8988T (cell line): ENCODE measurements at regions not wholly inside any gene's neighbourhood (a gene's known extent, or its start where the extent isn't known, plus 50 kb on each side); places are given as distances from the start of the nearest gene placed in this dataset.
"Not testable (repeated sequence)": the region's sequence is repeated elsewhere in the genome, so short reads cannot be mapped to it uniquely, and the experiment has no call there.

Experiments used
- DNase-seq: peaks from one replicate; pipeline ENCODE4 v3.0.0; 2011

- no peak for DNase-seq
Observed at GRCh38 chr11:87628957-87629356, 546.3 kb downstream of the RAB38 start.

DNA sequence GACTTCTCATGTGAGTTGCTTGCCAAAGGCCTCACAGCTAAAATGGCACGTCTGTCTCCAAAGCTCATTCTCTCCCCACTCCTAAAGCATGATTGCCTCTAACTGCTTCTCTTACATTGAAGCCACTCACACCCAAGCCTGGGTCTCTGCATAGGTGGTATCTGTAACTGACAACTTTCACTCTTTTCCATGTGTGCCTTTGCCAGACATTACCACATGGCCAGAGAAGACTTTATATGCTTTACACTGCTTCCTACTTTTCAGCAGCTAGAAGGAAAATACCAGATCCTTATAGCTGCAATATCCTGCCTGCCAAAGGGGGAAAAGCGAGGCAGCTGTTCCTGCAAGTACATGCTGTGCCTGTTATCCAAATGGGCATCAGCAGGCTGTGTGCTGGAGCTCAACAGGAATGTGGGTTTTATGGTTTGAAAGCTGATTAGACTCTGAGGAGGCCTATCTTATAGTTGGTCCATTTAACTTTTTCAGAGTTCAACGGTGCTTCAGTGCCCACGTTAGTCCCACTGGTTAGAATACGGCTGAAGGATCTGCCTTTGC, 547.1 kb downstream of the RAB38 start:
- no peak for DNase-seq

- DNase-seq = not testable (repeated sequence)
Observed at GRCh38 chr11:87623531-87624365, 551.5 kb downstream of the RAB38 start.

GRCh38 chr11:87616511-87616910, 558.7 kb downstream of the RAB38 start:
- DNase-seq = no peak

GRCh38 chr11:87604350-87604749, 566.6 kb downstream of the TMEM135 start:
- DNase-seq = no peak

DNA sequence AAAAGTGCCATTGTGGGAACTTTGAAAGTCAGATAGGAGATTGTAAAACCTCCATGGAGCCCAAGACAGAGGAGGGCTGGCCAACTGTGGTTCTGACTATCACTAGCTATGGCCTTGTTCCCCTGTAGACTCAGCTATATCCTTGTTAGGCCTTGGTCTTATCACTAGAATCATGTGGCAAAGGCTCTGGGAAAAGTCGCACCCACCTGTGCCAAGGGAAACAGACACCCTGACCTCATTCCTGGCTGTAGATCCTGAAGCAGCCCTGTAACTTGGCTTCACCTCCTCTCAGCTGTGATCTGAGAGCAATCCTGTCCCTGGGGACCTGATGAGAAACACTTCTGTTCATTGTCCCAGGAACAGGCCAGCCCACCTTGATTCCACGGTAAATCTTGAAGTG, 566.2 kb downstream of the TMEM135 start:
- no peak for DNase-seq

- DNase-seq = no peak
Observed at GRCh38 chr11:87602776-87603175, 565.0 kb downstream of the TMEM135 start.

DNA sequence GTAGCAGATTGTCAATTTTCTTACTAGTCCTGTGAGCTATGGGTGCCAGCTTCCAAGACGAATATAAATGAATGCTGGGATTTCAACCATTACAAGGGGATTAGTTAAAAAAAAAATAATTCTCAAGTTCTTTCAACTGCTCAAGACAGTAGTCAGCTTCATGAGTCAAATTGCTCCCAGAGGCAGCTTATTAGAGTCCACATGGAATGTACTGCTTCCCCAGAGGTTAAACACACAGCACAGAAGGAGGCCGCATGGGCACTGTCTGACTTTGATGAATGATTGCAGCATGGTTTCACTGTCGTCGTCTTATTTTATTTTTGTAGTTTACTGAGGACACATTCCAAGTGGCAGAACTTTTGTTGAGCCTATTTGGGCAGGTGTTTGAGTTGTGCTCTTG, 563.2 kb downstream of the TMEM135 start:
- DNase-seq = no peak

DNA sequence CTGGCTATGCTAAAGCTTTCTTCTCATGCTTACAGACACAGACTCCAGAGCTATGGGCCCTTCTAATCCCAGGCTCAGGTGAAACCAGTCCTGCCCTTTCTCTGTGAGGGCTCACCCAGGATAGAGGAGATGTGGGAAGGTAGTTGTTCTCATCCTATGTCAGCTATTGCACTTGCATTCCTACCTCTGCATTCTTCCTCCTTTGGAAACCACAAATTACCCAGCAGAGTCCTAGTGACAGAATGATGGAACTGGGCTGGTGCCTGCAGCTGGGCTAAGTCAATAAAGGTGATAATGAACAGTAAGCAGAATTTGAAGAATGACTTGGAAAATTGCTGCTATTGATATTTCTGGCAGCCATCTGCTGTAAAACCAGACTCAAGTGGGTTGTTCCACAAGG, 560.0 kb downstream of the TMEM135 start:
- DNase-seq = no peak

DNA sequence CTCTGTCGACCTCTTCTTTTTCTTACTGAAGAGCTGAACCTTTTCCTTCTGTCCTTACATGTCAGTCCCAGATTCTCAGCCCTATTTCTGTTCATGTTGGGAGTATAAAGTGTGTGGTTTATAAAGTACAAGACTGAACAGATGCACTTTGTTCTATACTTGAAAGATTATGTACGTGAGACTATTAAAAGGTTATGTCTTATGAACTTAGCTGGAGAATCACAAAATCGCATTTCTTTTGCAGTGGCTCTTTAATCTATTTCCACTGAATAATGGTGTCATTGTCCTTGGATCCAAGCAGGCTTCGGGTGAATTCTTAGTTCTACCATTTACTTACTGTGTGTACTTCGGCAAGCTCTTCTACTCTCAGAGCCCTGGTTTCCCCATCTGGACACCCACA, 558.4 kb downstream of the TMEM135 start:
- no peak for DNase-seq

GRCh38 chr11:87589082-87589481, 551.3 kb downstream of the TMEM135 start:
- no peak for DNase-seq

- not testable (repeated sequence) for DNase-seq
Observed at GRCh38 chr11:87585613-87586012, 547.9 kb downstream of the TMEM135 start.

DNA sequence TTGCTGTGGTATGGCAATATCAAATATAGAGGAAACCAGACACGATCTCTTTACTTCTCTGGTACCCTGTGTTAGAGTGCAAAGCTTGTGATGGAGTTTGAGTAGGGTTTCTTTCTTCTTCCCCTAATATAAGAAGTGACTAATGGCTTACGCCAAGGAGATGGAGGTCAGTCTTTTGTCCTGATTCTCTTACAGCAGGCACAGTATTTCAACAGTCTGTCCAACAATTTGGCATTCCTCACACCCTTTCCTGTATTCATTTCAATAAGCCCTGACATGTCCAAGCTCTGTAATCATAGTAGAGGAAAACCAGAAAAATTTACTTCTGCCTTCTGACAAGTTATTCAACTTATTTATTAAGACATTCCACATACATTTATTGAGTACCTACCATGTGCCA, 546.2 kb downstream of the TMEM135 start:
- no peak for DNase-seq

DNA sequence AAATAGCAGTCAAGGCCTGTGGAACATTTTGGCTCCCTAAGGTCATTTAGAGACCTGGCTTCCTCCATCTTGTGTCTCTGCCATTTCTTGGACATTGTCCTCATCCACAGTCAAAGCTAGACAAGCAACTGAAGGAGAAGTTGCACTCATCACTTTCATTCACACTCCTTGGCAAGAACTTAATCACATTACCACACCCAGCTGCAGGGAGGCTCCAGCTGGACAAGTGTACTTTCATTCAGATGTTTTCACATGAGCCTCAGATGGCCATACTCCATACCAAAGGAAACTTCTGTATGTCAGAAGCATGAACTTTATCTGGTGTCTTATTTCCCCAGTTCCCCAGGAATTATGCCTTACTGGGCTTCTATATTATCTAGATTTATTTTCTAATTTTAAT, 537.4 kb downstream of the TMEM135 start:
- no peak for DNase-seq

GRCh38 chr11:87574193-87574592, 536.5 kb downstream of the TMEM135 start:
- DNase-seq = no peak

DNA sequence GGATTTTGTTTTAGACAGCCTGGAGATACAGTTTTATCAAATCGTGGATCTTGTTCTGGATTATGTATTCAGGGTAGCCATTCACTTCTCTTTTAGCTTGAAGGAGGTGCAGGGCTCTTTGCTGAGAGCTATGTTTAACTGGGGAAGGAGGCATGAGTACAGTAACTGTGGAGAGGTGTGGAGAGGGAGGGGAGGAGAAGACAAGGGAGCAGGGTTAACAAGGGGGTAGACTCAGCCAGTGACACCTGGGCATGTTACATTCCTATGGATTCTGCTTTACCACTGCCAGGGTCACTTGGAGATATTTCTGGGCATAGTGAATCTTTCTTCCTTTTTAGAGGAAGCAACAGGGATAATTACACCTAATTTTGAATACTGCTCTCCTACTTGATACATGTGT, 536.0 kb downstream of the TMEM135 start:
- no peak for DNase-seq

GRCh38 chr11:87572881-87573280, 535.1 kb downstream of the TMEM135 start:
- no peak for DNase-seq

GRCh38 chr11:87560352-87560751, 522.6 kb downstream of the TMEM135 start:
- no peak for DNase-seq

DNA sequence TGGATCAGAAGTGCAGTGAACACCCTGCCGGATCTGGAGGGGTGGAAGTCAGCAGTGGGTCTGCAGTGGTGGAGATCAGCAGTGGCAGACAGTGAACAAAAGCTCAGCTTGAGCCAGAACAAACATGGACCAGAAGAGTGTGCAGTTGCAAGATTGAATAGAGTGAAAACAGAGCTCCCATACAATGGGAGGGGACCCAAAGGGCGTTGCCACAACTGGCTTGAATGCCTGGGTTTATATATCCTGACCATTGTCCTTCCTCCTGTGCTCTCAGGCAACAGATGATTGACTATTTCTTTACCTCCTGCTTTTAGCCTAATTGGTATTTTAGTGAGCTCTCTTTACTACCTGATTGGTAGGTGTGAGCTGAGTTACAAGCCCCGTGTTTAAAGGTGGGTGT, 522.1 kb downstream of the TMEM135 start:
- not testable (repeated sequence) for DNase-seq

DNA sequence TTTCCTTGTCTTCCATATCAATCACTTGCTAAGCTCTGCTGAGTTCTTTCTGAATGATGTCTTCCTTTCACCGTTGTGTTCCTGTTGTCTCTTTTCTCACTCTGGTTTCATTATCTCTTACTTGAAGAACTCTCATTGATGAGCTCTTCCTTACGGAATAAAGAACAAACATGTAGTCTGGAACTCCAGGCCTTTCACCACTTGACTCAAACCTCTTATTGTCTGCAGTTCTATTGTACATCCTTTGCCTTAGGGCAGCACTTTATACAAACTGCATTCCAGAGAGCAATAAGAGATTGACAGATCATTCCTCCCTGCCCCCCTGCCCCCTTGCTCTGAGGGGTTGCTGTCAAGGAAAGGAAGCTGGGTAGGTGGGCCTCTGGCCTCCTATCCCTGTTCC, 517.4 kb downstream of the TMEM135 start:
- no peak for DNase-seq

- DNase-seq = no peak
Observed at GRCh38 chr11:87548797-87549196, 511.1 kb downstream of the TMEM135 start.

GRCh38 chr11:87545858-87546257, 508.1 kb downstream of the TMEM135 start:
- no peak for DNase-seq

DNA sequence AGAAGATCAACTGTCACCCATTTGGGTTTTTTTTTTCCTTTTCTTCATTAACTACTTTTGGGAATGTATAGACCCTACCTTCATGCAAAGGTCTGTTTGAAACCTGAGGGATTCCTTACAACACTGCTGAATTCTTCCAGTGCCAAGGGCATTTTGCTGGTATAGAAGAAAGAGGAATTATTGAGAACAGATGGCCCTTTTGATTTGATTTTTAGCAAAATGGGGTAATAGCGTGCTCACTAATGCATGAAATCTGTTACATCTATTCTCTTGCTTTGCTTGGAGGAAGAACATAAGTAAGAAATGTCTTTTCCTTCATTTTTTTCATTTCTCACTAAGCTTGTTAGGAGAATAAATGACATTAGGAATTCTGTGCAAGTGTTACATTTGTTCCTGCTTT, 501.9 kb downstream of the TMEM135 start:
- DNase-seq = no peak

GRCh38 chr11:87536565-87536964, 498.8 kb downstream of the TMEM135 start:
- no peak for DNase-seq

DNA sequence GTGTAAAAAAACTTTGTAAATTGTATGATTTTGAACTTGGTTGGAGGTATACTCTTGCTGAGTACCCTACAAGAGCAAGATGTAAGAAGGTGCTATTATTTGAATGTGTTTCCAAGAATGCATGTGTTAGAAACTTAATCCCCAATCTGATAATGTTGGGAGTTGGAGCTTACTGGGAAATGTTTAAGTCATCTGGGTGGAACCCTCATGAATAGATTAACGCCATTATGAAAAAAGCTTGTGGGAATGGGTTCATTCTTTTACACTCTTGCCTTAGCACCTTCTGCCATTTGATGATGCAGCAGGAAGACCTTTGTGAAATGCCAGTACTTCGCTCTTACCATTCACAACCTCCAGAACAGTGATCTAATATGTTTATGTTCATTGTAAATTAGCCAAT, 498.3 kb downstream of the TMEM135 start:
- no peak for DNase-seq
